MM.1S (cell line): ENCODE measurements at regions not wholly inside any gene's neighbourhood (a gene's known extent, or its start where the extent isn't known, plus 50 kb on each side); places are given as distances from the start of the nearest gene placed in this dataset.

Source experiments
- DNase-seq: peaks from one replicate; pipeline ENCODE4 v3.0.0-alpha.2; 2015
- H2AFZ ChIP-seq: fragments of 300-600 bp; sonication (generic); 2 replicates; pipeline ENCODE4 v1.6.0; 2016; ENCODE audit warnings: antibody characterized with exemption, low read length
- H3F3A ChIP-seq: fragments of 300-600 bp; sonication (generic); 2 replicates; pipeline ENCODE4 v1.6.1; 2016; ENCODE audit warnings: mild to moderate bottlenecking, antibody characterized with exemption, low read length, moderate library complexity, mixed read lengths; ENCODE audit not compliant: insufficient read depth
- H3K27ac ChIP-seq: fragments of 300-600 bp; sonication (generic); 2 replicates; pipeline ENCODE4 v1.5.1; 2016; ENCODE audit warnings: mild to moderate bottlenecking, low read length
- H3K27me3 ChIP-seq: fragments of 300-600 bp; sonication (generic); replicated peaks from 2 replicates; pipeline ENCODE4 v1.6.0; 2016; ENCODE audit warnings: low read length; ENCODE audit not compliant: insufficient read depth
- H3K36me3 ChIP-seq: fragments of 300-600 bp; sonication (generic); replicated peaks from 2 replicates; pipeline ENCODE4 v1.6.1; 2016; ENCODE audit warnings: mild to moderate bottlenecking, low read length, mixed read lengths; ENCODE audit not compliant: insufficient read depth
- H3K4me1 ChIP-seq: fragments of 300-600 bp; sonication (generic); 2 replicates; pipeline ENCODE4 v1.6.1; 2016; ENCODE audit warnings: low read length, mixed read lengths
- H3K4me2 ChIP-seq: fragments of 300-600 bp; sonication (generic); 2 replicates; pipeline ENCODE4 v1.6.0; 2016; ENCODE audit warnings: low read depth, low read length
- H3K4me3 ChIP-seq: fragments of 300-600 bp; sonication (generic); 2 replicates; pipeline ENCODE4 v1.5.1; 2016; ENCODE audit warnings: low read length, mixed read lengths
- H3K79me2 ChIP-seq: fragments of 300-600 bp; sonication (generic); 2 replicates; pipeline ENCODE4 v1.6.1; 2016; ENCODE audit warnings: mixed run types, low read length, mixed read lengths
- H3K9ac ChIP-seq: fragments of 300-600 bp; sonication (generic); 2 replicates; pipeline ENCODE4 v1.6.1; 2016; ENCODE audit warnings: low read length, mixed read lengths
- H3K9me2 ChIP-seq: fragments of 300-600 bp; sonication (generic); replicated peaks from 2 replicates; pipeline ENCODE4 v1.6.1; 2016; ENCODE audit warnings: mild to moderate bottlenecking, low read length, mixed read lengths; ENCODE audit not compliant: insufficient read depth
- H3K9me3 ChIP-seq: fragments of 300-600 bp; sonication (generic); replicated peaks from 2 replicates; pipeline ENCODE4 v1.6.1; 2016; ENCODE audit warnings: mild to moderate bottlenecking, low read length, mixed read lengths; ENCODE audit not compliant: insufficient read depth
- H4K20me1 ChIP-seq: fragments of 300-600 bp; sonication (generic); 2 replicates; pipeline ENCODE4 v1.6.1; 2016; ENCODE audit warnings: mild to moderate bottlenecking, low read length, moderate library complexity, mixed read lengths; ENCODE audit not compliant: insufficient read depth
- CTCF ChIP-seq: fragments of 300-600 bp; sonication (generic); IDR thresholded peaks from 2 replicates; pipeline ENCODE4 v1.5.1; 2016; ENCODE audit warnings: antibody characterized with exemption, low read length, mixed read lengths
- EZH2 ChIP-seq: fragments of 300-600 bp; sonication (generic); optimal IDR thresholded peaks from 2 replicates; pipeline ENCODE3; 2017; ENCODE audit warnings: low read depth, mild to moderate bottlenecking, antibody characterized with exemption, low read length, mixed read lengths
- EZH2phosphoT487 ChIP-seq: fragments of 300-600 bp; sonication (generic); IDR thresholded peaks from 2 replicates; pipeline ENCODE4 v1.6.1; 2018; ENCODE audit warnings: antibody characterized with exemption, low read length

- Histone ChIP-seq H3K79me2 (no peaks in the 10 kb centered on the region), H3K36me3 (no peaks in the 10 kb centered on the region), H3K9me3 (no peaks in the 10 kb centered on the region), H3K27ac (no peak overlapping the region), H3K4me3 (no peak overlapping the region), H3K9me2 (no peaks in the 10 kb centered on the region), H3F3A (no peaks in the 10 kb centered on the region), H3K9ac (no peak overlapping the region), H2AFZ (no peak overlapping the region), H4K20me1 (no peaks in the 10 kb centered on the region), H3K4me2 (no peak overlapping the region), H3K27me3 (no peaks in the 10 kb centered on the region), H3K4me1 (no peaks in the 10 kb centered on the region)
- no peak for DNase-seq
- TF ChIP-seq CTCF, result no peak
- no peak for TF ChIP-seq EZH2phosphoT487
- TF ChIP-seq EZH2, result no peak
Measured at GRCh38 chr6:48917233-48917632, 545.8 kb downstream of the MMUT start.

- Histone ChIP-seq H3K4me2 (no peak overlapping the region), H3K27ac (no peak overlapping the region), H3K4me1 (no peaks in the 10 kb centered on the region), H3K9ac (no peak overlapping the region), H4K20me1 (no peaks in the 10 kb centered on the region), H3K9me2 (no peaks in the 10 kb centered on the region), H3F3A (no peaks in the 10 kb centered on the region), H3K79me2 (no peaks in the 10 kb centered on the region), H3K4me3 (no peak overlapping the region), H3K9me3 (no peaks in the 10 kb centered on the region), H3K27me3 (no peaks in the 10 kb centered on the region), H3K36me3 (no peaks in the 10 kb centered on the region), H2AFZ (no peak overlapping the region)
- TF ChIP-seq EZH2phosphoT487 (no peak), CTCF (no peak), EZH2 (no peak)
- DNase-seq, result no peak
Measured at GRCh38 chr6:48916607-48917006, 546.4 kb downstream of the MMUT start.

- Histone ChIP-seq H3K27me3 (no peaks in the 10 kb centered on the region), H3K4me1 (no peaks in the 10 kb centered on the region), H2AFZ (no peak overlapping the region), H3F3A (no peaks in the 10 kb centered on the region), H3K4me2 (no peak overlapping the region), H3K9ac (no peak overlapping the region), H3K9me2 (no peaks in the 10 kb centered on the region), H3K27ac (no peak overlapping the region), H3K4me3 (no peak overlapping the region), H4K20me1 (no peaks in the 10 kb centered on the region), H3K79me2 (no peaks in the 10 kb centered on the region), H3K36me3 (no peaks in the 10 kb centered on the region), H3K9me3 (no peaks in the 10 kb centered on the region)
- TF ChIP-seq EZH2phosphoT487, result no peak
- DNase-seq, result no peak
Measured at GRCh38 chr6:48915591-48915990, 547.5 kb downstream of the MMUT start.

- Histone ChIP-seq H3F3A (no peaks in the 10 kb centered on the region), H3K9me2 (no peaks in the 10 kb centered on the region), H3K36me3 (no peaks in the 10 kb centered on the region), H3K4me3 (no peak overlapping the region), H3K27ac (no peak overlapping the region), H2AFZ (no peak overlapping the region), H4K20me1 (no peaks in the 10 kb centered on the region), H3K79me2 (no peaks in the 10 kb centered on the region), H3K27me3 (no peaks in the 10 kb centered on the region), H3K9ac (no peak overlapping the region), H3K4me2 (no peak overlapping the region), H3K9me3 (no peaks in the 10 kb centered on the region), H3K4me1 (no peaks in the 10 kb centered on the region)
- no peak for DNase-seq
- no peak for TF ChIP-seq CTCF
- TF ChIP-seq EZH2phosphoT487, result no peak
- TF ChIP-seq EZH2, result no peak
Measured at GRCh38 chr6:48912503-48912902, 550.5 kb downstream of the MMUT start.
